HEK293 (cell line): ENCODE measurements at regions not wholly inside any gene's neighbourhood (a gene's known extent, or its start where the extent isn't known, plus 50 kb on each side); places are given as distances from the start of the nearest gene placed in this dataset.

Experiments
- CTCF ChIA-PET: fragments of 350-600 bp; formaldehyde crosslinking; extraction: SDS; loops from one replicate; lab custom pipeline; 2021; ENCODE audit warnings: antibody characterized with exemption; lab: Yijun Ruan, JAX
- POLR2A ChIA-PET: fragments of 300-600 bp; formaldehyde crosslinking; extraction: SDS; loops from one replicate; lab custom pipeline; 2020; ENCODE audit warnings: antibody characterized with exemption, inconsistent platforms; lab: Yijun Ruan, JAX
- H3K27ac ChIP-seq: fragments of 200-500 bp; sonication (Bioruptor generic); 2 replicates; pipeline ENCODE4 v1.5.1; 2014; ENCODE audit warnings: low read depth, low read length, control low read depth, inconsistent platforms; ENCODE audit errors: extremely low read depth
- H3K36me3 ChIP-seq, 2 experiments: fragments of 200-500 bp in 1 of 2; sonication (Bioruptor generic) in 1 of 2; 1 replicate in 1 of 2; 2 replicates in 1 of 2; pipeline ENCODE4 v1.5.1; 2014 to 2017; ENCODE audit warnings: inconsistent platforms in 2 of 2, low read length in 2 of 2; ENCODE audit not compliant: control insufficient read depth in 2 of 2, insufficient read depth in 1 of 2
- H3K4me1 ChIP-seq: fragments of 200-500 bp; sonication (Bioruptor generic); 2 replicates; pipeline ENCODE4 v1.5.1; 2014; ENCODE audit warnings: mild to moderate bottlenecking, low read length, inconsistent platforms; ENCODE audit not compliant: control insufficient read depth, insufficient read depth
- H3K4me3 ChIP-seq: 2 replicates; pipeline ENCODE4 v1.5.1; 2011; ENCODE audit warnings: low read depth, mild to moderate bottlenecking, control low read depth, low read length, moderate library complexity
- H3K9me3 ChIP-seq: fragments of 200-500 bp; sonication (Bioruptor generic); 2 replicates; pipeline ENCODE4 v1.5.1; 2014; ENCODE audit warnings: low read depth, low read length, inconsistent platforms; ENCODE audit not compliant: control insufficient read depth, insufficient read depth
- HIC1 ChIP-seq: fragments of 450-650 bp; formaldehyde crosslinking; IDR thresholded peaks from 2 replicates; pipeline ENCODE4 v1.5.1; 2016; ENCODE audit warnings: missing biosample characterization, missing genetic modification characterization
- SCRT1 ChIP-seq: fragments of 450-650 bp; formaldehyde crosslinking; IDR thresholded peaks from 2 replicates; pipeline ENCODE4 v1.5.1; 2016; ENCODE audit warnings: missing biosample characterization, missing genetic modification characterization, borderline replicate concordance
- SP7 ChIP-seq: fragments of 450-650 bp; formaldehyde crosslinking; IDR thresholded peaks from 2 replicates; pipeline ENCODE4 v1.5.1; 2016; ENCODE audit warnings: missing biosample characterization, missing genetic modification characterization
- YY1 ChIP-seq: fragments of 450-650 bp; formaldehyde crosslinking; IDR thresholded peaks from 2 replicates; pipeline ENCODE4 v1.5.1; 2018; ENCODE audit warnings: missing biosample characterization, missing genetic modification characterization
- ZBTB7A ChIP-seq: fragments of 450-650 bp; formaldehyde crosslinking; IDR thresholded peaks from 2 replicates; pipeline ENCODE4 v1.5.1; 2016; ENCODE audit warnings: low read depth, missing biosample characterization, missing genetic modification characterization
- ZFP69B ChIP-seq: fragments of 450-650 bp; formaldehyde crosslinking; IDR thresholded peaks from 2 replicates; pipeline ENCODE4 v1.5.1; 2016; ENCODE audit warnings: missing biosample characterization, missing genetic modification characterization
- ZNF140 ChIP-seq: fragments of 450-650 bp; formaldehyde crosslinking; IDR thresholded peaks from 2 replicates; pipeline ENCODE4 v1.5.1; 2016; ENCODE audit warnings: missing biosample characterization, missing genetic modification characterization
- ZNF174 ChIP-seq: fragments of 450-650 bp; formaldehyde crosslinking; IDR thresholded peaks from 2 replicates; pipeline ENCODE4 v1.5.0; 2017; ENCODE audit warnings: missing biosample characterization, mild to moderate bottlenecking, missing genetic modification characterization
- ZNF280D ChIP-seq: fragments of 450-650 bp; formaldehyde crosslinking; IDR thresholded peaks from 2 replicates; pipeline ENCODE4 v1.5.1; 2016; ENCODE audit warnings: missing biosample characterization, missing genetic modification characterization
- ZNF398 ChIP-seq: fragments of 450-650 bp; formaldehyde crosslinking; IDR thresholded peaks from 2 replicates; pipeline ENCODE4 v1.5.1; 2017; ENCODE audit warnings: missing biosample characterization, missing genetic modification characterization
- ZNF558 ChIP-seq: fragments of 450-650 bp; formaldehyde crosslinking; IDR thresholded peaks from 2 replicates; pipeline ENCODE4 v1.5.1; 2016; ENCODE audit warnings: missing biosample characterization, missing genetic modification characterization
- ZNF560 ChIP-seq: fragments of 450-650 bp; formaldehyde crosslinking; IDR thresholded peaks from 2 replicates; pipeline ENCODE4 v1.5.1; 2017; ENCODE audit warnings: missing biosample characterization, missing genetic modification characterization, borderline replicate concordance
- ZNF580 ChIP-seq: fragments of 450-650 bp; formaldehyde crosslinking; IDR thresholded peaks from 2 replicates; pipeline ENCODE4 v1.5.1; 2016; ENCODE audit warnings: missing biosample characterization, missing genetic modification characterization
- ZNF600 ChIP-seq: fragments of 450-650 bp; formaldehyde crosslinking; IDR thresholded peaks from 2 replicates; pipeline ENCODE4 v1.5.1; 2016; ENCODE audit warnings: missing biosample characterization, missing genetic modification characterization
- ZNF621 ChIP-seq: fragments of 450-650 bp; formaldehyde crosslinking; IDR thresholded peaks from 2 replicates; pipeline ENCODE4 v1.5.1; 2017; ENCODE audit warnings: missing biosample characterization, missing genetic modification characterization
- ZNF670 ChIP-seq: fragments of 450-650 bp; formaldehyde crosslinking; IDR thresholded peaks from 2 replicates; pipeline ENCODE4 v1.5.1; 2016; ENCODE audit warnings: missing biosample characterization, missing genetic modification characterization, low read depth
- ZNF785 ChIP-seq: fragments of 450-650 bp; formaldehyde crosslinking; IDR thresholded peaks from 2 replicates; pipeline ENCODE4 v1.5.1; 2016; ENCODE audit warnings: missing biosample characterization, missing genetic modification characterization
- ZNF837 ChIP-seq: fragments of 450-650 bp; formaldehyde crosslinking; IDR thresholded peaks from 2 replicates; pipeline ENCODE4 v1.5.1; 2016; ENCODE audit warnings: missing biosample characterization, missing genetic modification characterization

GRCh38 chr3:177601152-177601551 is 403.9 kb upstream of the TBL1XR1 start:
- no peaks in the 10 kb centered on the region for H3K9me3 ChIP-seq
- TF ChIP-seq ZNF140 (tag by site-specific recombination): no peak
- no peak for TF ChIP-seq ZNF785 (tag by site-specific recombination)
- TF ChIP-seq YY1: no peak
- TF ChIP-seq ZNF837 (tag by site-specific recombination): no peak
- TF ChIP-seq SP7 (tag by site-specific recombination): no peak
- TF ChIP-seq ZNF600 (tag by site-specific recombination): no peak
- no peak for TF ChIP-seq SCRT1 (tag by site-specific recombination)
- no peak for TF ChIP-seq ZNF560
- no peak for TF ChIP-seq ZNF558 (tag by site-specific recombination)
- TF ChIP-seq ZNF280D (tag by site-specific recombination): no peak
- TF ChIP-seq ZNF580 (tag by site-specific recombination): no peak
- no peak for TF ChIP-seq ZNF670 (tag by site-specific recombination)
- no peak for TF ChIP-seq ZNF174 (tag by site-specific recombination)
- no peak for TF ChIP-seq ZNF621 (tag by site-specific recombination)
- TF ChIP-seq, all 188 proteins: peak for 0
- ChIA-PET POLR2A (no interaction called here), CTCF (no interaction called here)
- H3K27ac ChIP-seq: no peak overlapping the region
- H3K4me1 ChIP-seq: 0 out of 2 replicates have a peak, but pooled peaks cover 3% of the 10 kb centered on the region
- H3K4me3 ChIP-seq: no peak overlapping the region
- no peaks in the 10 kb centered on the region for H3K36me3 ChIP-seq

- POLR2A ChIA-PET: no interaction called here
- Histone ChIP-seq H3K36me3 (no peaks in the 10 kb centered on the region), H3K9me3 (no peaks in the 10 kb centered on the region), H3K4me3 (no peak overlapping the region), H3K4me1 (no peaks in the 10 kb centered on the region), H3K27ac (no peak overlapping the region)
- CTCF ChIA-PET: interaction anchor here (0.6 kb wide), 3 partner anchors 547 to 745 kb away, joined by 3 to 6 read pairs (median 5); no protein-coding TSS in a partner anchor
- TF ChIP-seq ZBTB7A (tag by site-specific recombination): no peak
- TF ChIP-seq HIC1 (tag by site-specific recombination): no peak
- TF ChIP-seq ZNF398 (tag by site-specific recombination): peak; percentile 53
- no peak for TF ChIP-seq ZFP69B (tag by site-specific recombination)
Measured at GRCh38 chr3:177602601-177603147, 405.4 kb upstream of the TBL1XR1 start.
